Stimulated activated CD4-positive, alpha-beta T cell treated with anti-CD3 and anti-CD28 coated beads, TNF-alpha, amount 100 ng/mL, for 48 hours (primary cell): ENCODE measurements at regions not wholly inside any gene's neighbourhood (a gene's known extent, or its start where the extent isn't known, plus 50 kb on each side); places are given as distances from the start of the nearest gene placed in this dataset.
"Not testable (repeated sequence)": the region's sequence is repeated elsewhere in the genome, so short reads cannot be mapped to it uniquely, and the experiment has no call there.

ENCODE experiments used
- DNase-seq, 3 donors: peaks; one replicate each; pipeline ENCODE4 v3.0.0-alpha.2; 2020; ENCODE audit warnings: low read depth in 3 of 3

DNA sequence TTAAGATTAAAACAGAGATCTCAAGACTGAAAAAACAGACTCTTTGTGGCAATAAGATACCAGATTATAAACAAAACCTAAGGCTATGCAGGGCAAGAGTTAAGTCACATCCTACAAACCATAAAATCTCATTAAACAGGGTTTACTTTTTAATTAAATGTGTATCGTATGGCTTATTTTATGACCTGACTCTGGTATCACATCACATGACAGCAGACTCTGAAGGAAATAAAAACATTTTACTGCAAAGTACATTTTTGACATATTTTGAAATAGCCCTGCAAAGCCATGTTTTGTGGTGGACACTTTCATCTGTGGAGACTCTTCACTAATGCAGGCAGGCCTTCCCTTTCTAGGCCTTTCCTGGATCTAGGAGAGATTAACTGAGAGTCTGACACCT, 327.6 kb upstream of the CLEC14A start:
- no peak for DNase-seq

DNA sequence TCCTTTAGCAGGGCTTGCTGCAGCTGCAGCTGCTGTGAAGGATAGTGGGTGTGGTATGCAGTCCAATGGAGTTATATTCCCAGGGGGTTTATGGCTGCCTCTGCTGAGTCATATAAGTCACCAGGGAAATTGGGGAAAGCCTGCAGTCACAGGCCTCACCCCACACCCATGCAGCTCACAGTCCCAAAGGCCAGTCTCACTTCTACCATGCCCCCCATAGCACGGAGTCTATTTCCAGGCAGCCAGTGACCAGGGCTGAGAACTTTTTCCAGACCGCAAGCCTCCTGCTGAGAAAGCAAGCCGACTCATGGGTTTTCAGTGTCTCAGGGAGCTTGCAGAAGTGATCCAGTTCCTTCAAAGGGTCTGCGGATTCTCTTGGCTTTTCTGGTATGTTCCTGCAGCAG, 322.4 kb upstream of the CLEC14A start:
- no peak for DNase-seq

DNA sequence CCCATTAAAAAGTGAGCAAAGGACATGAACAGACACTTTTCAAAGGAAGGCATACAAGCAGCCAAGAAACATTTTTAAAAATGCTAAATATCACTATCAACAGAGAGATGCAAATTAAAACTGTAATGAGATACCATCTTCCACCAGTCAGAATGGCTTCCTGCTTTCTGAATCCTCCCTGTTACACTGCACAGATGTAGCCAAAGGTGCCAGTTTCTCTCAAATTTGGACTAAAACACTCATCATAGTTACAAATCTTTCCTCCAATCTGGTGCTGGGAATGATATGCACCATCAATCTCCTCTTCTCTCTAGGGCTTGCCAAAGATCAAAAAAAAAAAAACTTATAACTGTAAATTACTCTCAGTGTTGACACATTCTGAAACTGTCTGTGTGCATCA, 311.8 kb upstream of the CLEC14A start:
- DNase-seq = no peak

DNA sequence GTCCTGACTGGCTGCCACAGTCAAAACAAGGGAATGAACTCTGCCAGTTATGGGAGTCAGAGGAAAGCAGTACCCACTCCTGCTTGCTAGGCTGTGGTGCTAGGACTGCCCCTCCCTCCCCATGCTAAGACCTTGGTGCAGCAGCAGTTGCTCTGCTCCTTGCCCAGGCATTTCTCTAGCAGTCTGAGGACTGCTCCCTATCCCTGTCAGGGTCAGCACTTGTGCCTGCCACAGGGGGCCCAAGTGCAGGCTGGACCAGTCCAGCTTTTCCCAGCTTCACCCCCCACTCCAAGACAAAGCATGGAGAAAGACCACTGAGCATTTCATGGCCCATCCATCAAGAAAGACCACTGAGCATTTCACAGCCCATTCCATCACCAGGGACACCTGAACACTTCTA, 305.8 kb upstream of the CLEC14A start:
- DNase-seq = no peak

DNA sequence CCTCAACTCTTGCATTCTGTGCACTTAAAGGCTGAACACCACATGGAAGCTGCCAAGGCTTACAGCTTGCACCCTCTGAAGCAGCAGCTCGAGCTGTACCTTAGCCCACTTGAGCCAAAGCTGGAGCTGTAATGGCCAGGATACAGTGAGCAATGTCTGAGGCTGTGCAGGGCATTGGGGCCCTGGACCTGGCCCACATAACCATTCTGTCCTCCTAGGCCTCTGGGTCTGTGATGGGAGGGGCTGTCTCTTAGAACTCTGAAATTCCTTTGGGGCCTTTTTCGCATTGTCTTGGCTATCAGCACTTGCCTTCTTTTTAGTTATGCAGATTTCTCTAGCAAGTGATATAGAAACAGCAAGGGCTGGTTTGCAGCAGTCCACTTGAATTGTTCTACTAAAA, 303.8 kb upstream of the CLEC14A start:
- DNase-seq = no peak

DNA sequence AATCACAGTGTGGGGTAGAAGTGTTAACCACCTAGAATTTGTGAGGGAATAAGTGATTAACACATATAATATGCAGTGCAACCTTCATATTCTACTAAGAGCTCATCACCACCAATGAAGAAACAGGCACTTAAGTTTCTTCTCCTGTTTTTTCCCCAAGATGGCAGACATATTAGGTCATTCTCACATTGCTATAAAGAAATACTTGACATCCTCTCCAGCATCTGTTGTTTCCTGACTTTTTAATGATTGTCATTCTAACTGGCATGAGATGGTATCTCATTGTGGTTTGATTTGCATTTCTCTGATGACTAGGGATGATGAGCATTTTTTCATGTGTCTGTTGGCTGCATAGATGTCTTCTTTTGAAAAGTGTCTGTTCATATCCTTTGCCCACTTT, 301.5 kb upstream of the CLEC14A start:
- DNase-seq = not testable (repeated sequence)

DNA sequence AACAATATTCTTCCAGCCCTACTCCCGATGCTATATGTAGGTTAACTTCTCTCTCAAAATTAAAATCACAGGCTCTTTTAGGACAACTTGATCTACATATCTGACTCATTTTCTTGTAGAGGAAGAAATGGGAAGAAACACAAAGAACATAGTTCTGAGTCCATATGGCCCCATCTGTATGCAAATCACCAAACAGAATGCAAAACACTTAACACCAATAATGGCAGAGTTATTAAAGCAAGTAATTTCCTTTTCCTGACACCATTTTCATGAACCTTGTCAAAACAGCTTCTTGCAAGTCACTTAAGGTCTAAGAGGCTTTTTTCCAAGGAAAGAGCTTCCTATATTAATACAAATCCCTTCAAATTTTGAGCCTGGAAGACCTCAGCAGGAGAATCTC, 300.4 kb upstream of the CLEC14A start:
- DNase-seq = no peak

DNA sequence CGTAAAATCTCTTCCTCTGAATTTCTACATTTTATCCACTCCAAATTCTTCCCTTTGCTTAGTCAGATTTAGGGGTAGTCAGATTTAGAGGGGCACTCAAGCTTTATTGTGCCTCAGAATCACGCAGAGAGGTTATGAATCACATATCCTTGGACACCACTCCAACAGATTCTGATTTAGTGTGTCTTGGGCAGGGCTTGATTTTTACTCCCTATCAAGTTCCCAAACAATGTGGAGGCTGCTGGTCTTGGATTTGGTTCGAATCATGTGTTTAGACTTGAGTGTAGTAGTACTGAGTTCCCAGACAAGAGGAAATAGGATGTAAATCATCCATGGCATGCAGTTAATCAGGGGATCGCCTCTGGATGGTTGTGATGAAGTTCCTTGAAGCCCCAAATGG, 298.1 kb upstream of the CLEC14A start:
- DNase-seq = no peak

DNA sequence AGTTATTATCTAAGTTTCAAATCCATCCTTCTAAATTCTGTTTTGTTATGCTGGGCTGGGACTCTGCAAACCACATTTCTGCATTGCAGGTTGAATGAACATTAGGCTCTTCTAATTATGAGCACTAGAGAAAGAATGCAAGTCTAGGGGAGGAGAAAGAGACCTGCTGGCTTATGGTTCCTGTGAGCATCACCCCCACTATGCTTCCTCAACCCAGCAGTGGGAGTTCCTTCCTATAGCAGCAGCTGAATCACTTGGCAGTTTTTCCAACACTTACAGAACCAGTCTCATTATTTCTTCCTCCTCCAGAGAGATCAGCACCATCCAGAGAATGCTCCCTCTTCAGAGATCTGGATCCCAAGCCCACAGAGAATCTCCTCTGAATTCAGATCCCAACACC, 297.7 kb upstream of the CLEC14A start:
- no peak for DNase-seq

DNA sequence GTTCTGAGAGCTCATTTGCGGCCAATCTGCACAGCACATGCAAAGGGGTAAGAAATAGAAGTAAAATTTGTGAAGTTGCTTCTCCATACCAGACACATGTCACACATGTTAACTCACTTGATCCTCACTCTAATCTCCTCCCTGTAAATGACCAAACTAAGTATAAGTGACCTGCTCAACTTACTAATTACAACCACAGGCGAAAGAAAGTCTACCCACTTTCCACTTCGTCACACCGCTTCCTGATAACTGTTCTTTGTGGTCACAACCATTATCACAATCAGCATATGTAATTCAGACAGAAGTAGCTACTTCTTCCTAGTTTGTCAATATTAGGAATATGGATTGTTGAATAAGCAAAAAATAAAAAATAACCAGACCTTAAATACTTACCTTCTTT, 293.7 kb upstream of the CLEC14A start:
- DNase-seq = no peak

DNA sequence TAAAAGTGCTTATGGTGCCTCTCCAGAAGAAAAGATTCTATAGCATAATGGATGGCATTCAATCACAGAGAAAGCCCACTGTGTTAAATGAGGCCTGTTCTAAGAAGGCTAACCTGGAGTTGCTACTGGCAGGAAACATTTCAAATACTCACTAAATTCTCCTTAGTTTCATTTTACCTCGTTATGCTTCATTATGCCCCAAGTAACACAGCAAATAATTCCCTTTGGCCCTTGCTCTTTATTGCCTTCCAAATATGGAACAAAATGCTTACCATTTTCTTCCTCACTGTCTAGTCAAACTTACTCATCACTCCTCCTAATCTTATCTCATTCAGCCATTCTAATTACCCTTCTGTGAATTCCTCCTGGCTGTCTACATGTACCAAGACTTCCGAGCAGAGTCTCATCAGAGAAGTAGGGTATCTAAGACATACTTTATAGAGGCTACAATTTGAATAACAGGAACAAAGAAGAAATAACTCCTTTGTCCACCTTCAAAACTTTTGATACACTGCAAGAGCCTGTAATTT, 292.1 kb upstream of the CLEC14A start:
- no peak for DNase-seq

DNA sequence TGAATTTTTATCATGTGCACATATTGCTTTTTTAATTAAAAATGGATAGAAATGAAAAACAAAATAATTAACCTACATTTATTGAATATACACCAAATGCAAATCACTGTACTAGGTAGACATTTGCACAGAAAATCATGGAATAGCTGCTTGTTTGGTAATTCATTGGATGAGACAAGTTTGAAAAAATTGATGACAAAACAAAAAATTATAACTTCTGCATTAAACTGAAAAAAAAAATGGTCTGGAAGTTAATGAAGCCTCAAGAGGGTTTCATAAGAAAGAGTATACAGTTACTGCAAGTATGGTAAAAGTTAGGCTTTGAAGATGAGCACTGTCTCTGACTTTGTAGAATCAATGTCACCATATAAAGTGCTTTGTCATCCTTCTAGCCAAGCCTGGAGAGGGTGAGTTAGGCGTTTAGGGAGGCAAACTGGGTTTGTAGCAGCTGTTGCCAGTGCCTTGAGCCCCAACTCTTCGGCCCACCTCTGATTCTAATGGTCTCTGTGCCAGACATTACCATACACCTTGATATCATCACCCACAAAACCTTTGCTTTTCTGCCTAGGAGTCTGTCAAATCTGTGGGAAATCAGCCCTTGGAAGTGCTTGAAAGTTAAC, 291.1 kb upstream of the CLEC14A start:
- no peak for DNase-seq

DNA sequence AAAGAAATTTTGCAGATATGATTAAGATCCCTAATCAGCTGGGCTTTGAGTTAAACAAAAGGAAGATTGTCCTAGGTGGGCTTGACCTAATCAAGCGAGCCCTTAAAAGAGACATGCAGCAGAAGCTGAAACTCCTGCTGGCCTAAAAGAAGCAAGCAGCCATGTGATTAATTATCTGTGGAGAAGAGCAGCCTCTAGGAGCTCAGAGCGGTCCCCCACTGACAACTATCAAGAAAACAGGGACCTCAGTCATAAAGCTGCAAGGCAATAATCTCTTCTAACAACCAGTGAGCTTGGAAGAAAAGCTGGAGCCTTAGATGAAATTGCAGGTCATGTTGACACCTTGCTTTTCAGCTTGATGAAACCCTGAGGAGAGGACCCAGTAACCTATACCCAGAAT, 288.9 kb upstream of the CLEC14A start:
- DNase-seq = no peak

DNA sequence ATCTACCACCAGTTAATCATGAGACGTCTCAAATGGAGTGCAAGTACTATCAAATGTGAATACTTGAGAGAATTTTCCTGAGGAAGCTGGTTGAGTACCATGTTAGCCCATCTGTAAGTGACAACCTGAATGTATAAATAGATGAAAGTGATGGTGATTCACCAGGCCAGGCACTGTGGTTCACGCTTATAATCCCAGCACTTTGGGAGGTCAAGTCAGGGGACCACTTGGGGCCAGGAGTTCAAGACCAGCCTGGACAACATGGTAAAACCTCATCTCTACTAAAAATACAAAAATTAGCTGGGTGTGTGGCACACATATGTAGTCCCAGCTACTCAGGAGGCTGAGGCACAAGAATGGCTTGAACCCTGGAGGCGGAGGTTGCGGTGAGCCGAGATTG, 288.0 kb upstream of the CLEC14A start:
- DNase-seq = not testable (repeated sequence)

DNA sequence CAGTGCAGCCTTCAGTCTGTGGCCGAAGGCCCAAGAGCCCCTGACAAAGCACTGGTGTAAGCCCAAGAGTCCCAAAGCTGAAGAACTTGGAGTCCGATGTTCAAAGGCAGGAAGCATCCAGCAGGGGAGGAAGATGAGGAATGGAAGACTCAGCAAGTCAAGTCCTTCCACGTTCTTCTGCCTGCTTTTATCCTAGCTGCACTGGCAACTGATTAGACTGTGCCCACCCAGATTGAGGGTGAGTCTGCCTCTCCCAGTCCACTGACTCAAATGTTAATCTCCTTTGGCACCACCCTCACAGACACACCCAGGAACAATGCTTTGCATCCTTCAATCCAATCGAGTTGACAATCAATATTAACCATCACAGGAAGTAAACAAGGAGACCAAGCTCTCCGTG, 282.2 kb upstream of the CLEC14A start:
- DNase-seq = not testable (repeated sequence)

DNA sequence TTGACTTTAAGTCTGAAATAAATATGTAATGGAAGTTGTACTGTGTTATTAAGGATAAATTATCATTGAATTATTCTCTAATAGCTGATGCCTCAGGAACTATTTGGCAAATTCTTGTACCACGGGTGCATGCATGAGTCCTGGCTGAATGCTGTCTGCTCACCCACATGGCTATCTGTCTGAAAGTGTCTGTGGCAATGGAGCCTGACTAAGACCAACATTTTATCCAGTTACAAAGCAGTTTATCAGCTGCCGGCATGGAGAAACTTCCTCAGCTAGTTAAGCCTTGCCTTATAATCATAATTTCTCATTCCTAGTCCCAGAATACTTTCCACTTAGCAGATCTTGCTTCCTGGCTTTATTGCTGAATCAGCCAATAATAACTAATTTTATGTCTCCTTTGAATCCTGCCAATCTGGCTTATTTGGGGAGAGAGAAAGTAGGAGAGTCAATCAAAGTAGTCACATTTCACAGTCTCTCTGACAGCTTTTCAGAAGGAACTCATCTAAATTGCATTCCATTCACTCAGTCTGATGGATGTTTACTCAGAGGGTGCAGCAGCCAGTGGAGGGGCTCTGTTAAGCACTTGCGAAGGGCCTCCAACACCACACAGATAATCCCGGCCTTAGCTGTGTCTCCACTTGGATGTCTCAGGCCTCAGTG, 280.6 kb upstream of the CLEC14A start:
- DNase-seq = no peak

DNA sequence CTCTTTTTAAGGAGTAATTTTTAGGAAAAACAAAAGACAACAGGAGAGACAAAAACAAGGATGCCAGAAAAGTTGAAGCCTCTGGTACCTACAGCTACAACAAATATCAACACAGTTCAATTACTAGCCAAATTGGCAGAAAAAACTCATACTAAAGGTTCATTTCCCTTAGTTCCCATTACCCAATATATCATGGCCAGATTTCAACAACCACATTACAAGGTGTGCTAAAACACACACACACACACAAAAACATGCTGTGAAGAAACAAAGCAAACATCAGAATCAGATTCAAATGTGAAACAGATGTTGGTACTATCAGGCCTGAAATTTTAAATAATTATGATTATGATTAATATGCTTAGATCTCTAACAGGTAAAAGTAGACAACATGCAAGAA, 272.7 kb upstream of the CLEC14A start:
- DNase-seq = no peak

DNA sequence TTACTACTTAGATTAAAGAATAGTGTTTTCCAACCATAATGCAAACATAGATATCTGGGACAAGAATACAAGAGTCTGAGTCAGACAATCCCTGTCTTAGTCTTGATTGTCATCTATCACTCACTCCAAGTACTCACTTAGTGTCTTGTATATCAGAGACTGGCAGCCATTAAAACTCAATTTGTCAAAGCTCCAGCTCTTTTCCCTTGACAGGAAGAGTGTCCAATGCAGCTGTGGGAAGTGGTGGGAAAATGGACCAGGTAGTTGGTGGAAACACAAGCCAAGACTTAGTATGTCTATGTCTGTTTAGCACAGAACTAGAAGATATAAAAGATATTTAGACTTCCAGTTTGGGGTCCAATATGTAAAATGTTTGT, 271.6 kb upstream of the CLEC14A start:
- DNase-seq = no peak

DNA sequence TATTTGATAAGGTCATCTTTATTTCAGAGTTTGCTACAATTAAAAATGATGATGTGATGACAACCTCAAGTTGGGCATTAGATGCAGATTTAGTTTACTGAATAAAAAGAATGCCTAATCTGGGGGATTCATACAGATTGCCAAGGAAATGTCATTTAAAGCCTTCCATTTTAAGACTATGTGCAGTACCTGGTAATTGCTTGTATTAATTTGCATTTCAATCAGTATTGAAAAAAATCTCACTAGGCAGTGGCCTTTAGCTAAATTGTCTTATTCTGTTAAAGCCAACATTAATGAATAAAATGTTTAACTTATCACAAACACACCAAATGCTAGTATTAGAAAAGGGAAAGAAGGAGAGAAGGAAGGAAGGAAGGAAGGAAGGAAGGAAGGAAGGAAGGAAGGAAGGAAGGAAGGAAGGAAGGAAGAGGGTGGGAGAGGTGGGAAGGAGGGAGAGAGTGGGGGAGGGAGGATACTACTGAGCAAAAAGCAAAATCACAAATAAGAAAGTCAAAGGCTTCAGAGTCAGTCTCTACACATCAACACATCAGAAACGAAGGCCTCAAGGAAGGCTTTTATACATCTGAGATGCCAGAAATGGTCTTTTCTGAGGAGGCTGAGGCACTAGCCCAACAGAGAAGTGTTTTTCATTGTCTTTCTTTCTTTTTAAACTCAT, 271.1 kb upstream of the CLEC14A start:
- DNase-seq = no peak

DNA sequence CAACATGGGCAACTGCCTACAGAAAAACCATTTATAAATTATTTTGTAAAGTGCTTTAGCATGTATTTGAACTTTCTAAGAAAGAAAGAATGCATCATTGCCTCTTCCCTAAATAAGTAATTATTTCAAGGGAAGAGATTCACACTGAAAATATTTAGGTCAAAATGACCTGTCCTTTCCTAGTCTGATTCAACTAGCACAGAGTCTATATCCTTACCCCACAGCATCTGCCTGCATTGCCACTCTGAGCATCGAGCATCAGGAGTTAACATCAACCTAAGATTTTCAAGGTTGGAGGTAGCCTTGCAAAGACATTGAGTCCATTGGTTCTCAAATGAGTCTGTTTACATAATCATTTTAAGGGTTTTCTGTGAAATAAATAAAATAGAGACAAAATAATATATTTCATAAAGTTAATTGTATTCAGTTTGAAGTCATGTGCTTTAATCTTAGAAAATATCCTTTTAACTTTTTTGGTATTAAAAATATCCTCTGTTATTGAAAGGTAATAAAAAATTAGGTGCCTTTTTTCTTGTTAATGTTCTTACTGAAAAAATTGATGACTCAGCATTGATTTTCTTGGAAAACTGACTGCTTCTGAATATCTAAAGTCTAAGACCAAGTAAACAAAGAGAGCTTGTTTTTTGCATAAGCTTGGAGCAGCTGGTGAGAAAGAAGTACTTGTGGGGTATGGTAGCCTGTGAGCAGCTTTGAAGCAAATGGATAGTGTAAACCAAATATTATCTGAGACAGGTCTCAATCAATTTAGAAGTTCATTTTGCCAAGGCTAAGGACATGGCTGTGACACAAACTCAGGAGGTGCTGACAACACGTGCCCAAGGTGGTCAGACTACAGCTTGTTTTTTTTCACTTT, 269.0 kb upstream of the CLEC14A start:
- no peak for DNase-seq

DNA sequence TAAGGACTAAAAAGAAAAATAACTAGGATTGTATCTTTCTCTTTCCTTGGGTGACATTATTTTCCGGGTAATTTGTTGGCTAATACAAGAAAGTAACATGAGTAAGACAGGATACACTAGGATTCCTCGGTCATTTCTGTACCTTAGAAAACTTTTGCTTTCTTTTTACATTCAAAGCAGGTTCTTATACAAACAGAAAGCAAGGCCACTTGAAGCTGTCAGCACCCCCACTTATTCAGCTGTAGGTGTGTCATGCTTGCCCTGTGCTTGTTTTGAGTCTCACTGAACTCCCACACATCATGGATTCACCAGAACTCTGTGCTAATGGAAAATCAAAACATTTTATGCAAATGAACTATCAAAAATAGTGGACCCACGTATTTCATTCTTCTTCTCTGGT, 266.8 kb upstream of the CLEC14A start:
- DNase-seq = no peak

DNA sequence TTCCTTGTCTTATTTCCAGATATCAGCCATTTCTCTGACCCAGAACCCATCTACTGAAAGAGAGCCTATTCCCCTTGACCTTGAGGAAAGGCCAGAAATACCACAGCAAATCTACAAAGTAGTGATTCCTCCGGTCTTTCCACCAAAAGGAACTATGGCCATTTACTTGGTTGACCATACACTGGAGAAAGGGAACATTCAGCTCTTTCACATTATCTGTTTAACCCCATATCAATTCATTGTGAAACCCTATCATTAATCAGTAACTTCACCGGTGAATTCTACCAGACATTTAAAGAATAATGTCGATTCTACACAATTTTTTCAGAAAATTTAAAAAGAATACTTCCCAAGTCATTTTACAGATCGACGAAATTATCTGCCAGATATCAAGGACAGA, 265.7 kb upstream of the CLEC14A start:
- no peak for DNase-seq
